Esophagus squamous epithelium (tissue), 5 donors: ENCODE measurements at regions not wholly inside any gene's neighbourhood (a gene's known extent, or its start where the extent isn't known, plus 50 kb on each side); places are given as distances from the start of the nearest gene placed in this dataset.

Experiments used
- DNase-seq: peaks from one replicate; lab custom pipeline; 2025; lab: John Stamatoyannopoulos, UW
- H3K27ac ChIP-seq, 4 donors: fragments of 200-600 bp; sonication (generic); one replicate each; pipeline ENCODE4 v1.5.1; 2016 to 2019; ENCODE audit warnings: mild to moderate bottlenecking in 1 of 4
- H3K27me3 ChIP-seq, 4 donors: fragments of 200-600 bp; sonication (generic); 1 replicate in 3 of 4; 2 replicates in 1 of 4; pipeline versions ENCODE4 v1.5.1 to v1.6.0; 2017 to 2021; ENCODE audit warnings: antibody characterized with exemption in 1 of 4
- H3K36me3 ChIP-seq, 3 donors: fragments of 200-600 bp; sonication (generic); one replicate each; pipeline ENCODE4 v1.5.1; 2016 to 2019
- H3K4me1 ChIP-seq, 3 donors: fragments of 200-600 bp; sonication (generic); one replicate each; pipeline ENCODE4 v1.5.1; 2017 to 2019
- H3K4me3 ChIP-seq, 4 donors: fragments of 200-600 bp; sonication (generic); 1 replicate in 3 of 4; 2 replicates in 1 of 4; pipeline ENCODE4 v1.5.1; 2016 to 2019; ENCODE audit warnings: mild to moderate bottlenecking in 2 of 4, moderate library complexity in 1 of 4
- H3K9me3 ChIP-seq, 3 donors: fragments of 200-600 bp; sonication (generic); one replicate each; pipeline ENCODE4 v1.5.1; 2016 to 2019
- CTCF ChIP-seq, 6 experiments: fragments of 450-650 bp in 4 of 6; fragments of 200-600 bp in 2 of 6; sonication (generic) in 2 of 6; IDR thresholded peaks; one replicate each; pipeline ENCODE4 v1.5.1; 2016 to 2019; ENCODE audit warnings: antibody characterized with exemption in 6 of 6, mild to moderate bottlenecking in 4 of 6, moderate library complexity in 4 of 6
- POLR2A ChIP-seq, 4 donors: fragments of 450-650 bp; IDR thresholded peaks; one replicate each; pipeline ENCODE4 v1.6.1; 2017; ENCODE audit warnings: antibody characterized with exemption in 4 of 4, mild to moderate bottlenecking in 4 of 4, moderate library complexity in 3 of 4
- WGBS, 2 donors: methylation state at CpG; one replicate each; pipeline ENCODE4 v1.1.5; 2018; 5-methylcytosine and 5-hydroxymethylcytosine counted together
- intact Hi-C: fragments of 100-400 bp; cut with DNase I; formaldehyde crosslinking; loops from one replicate; pipeline ENCODE4 v1.15.0; 2022
- donor health status: DM: yes; HTN: yes; CAD: no.

- WGBS, 2 donors = 80 to 87% methylated on average over 2 to 3 of the region's 3 CpGs
Observed at GRCh38 chr7:9106747-9107146, 673.3 kb downstream of the NXPH1 start.

GRCh38 chr7:9120331-9120730, 686.9 kb downstream of the NXPH1 start:
- no peaks in the 10 kb centered on the region for H3K9me3 ChIP-seq
- intact Hi-C loops = no loop called here
- H3K4me3 ChIP-seq = no peak overlapping the region
- H3K27ac ChIP-seq = no peak overlapping the region
- TF ChIP-seq CTCF (IDR thresholded peaks at IDR 0.05) (no peak), POLR2A (IDR thresholded peaks at IDR 0.05) (no peak)
- H3K4me1 ChIP-seq = no peaks in the 10 kb centered on the region
- H3K36me3 ChIP-seq = no peaks in the 10 kb centered on the region
- no peaks in the 10 kb centered on the region for H3K27me3 ChIP-seq
- no peak for DNase-seq

More at GRCh38 chr7:9106747-9107146, 673.3 kb downstream of the NXPH1 start:
- DNase-seq = no peak
- intact Hi-C loops = no loop called here
- no peaks in the 10 kb centered on the region for H3K4me1 ChIP-seq
- H3K27ac ChIP-seq = no peak overlapping the region
- peaks cover 0 to 22% (median 7%) of the 10 kb centered on the region in 3 donors for H3K9me3 ChIP-seq
- H3K4me3 ChIP-seq = no peak overlapping the region
- H3K36me3 ChIP-seq = no peaks in the 10 kb centered on the region
- H3K27me3 ChIP-seq = no peaks in the 10 kb centered on the region
- TF ChIP-seq CTCF (IDR thresholded peaks at IDR 0.05) (no peak), POLR2A (IDR thresholded peaks at IDR 0.05) (no peak)

GRCh38 chr7:9124320-9124719, 690.9 kb downstream of the NXPH1 start:
- TF ChIP-seq CTCF (IDR thresholded peaks at IDR 0.05) (no peak), POLR2A (IDR thresholded peaks at IDR 0.05) (no peak)

GRCh38 chr7:9125246-9125645, 691.8 kb downstream of the NXPH1 start:
- intact Hi-C loops = no loop called here
- no peak for DNase-seq
- TF ChIP-seq CTCF (IDR thresholded peaks at IDR 0.05) (no peak), POLR2A (IDR thresholded peaks at IDR 0.05) (no peak)

More at GRCh38 chr7:9124320-9124719, 690.9 kb downstream of the NXPH1 start:
- Histone ChIP-seq H3K4me3 (no peak overlapping the region), H3K27ac (no peak overlapping the region), H3K9me3 (no peaks in the 10 kb centered on the region), H3K4me1 (no peaks in the 10 kb centered on the region), H3K27me3 (no peaks in the 10 kb centered on the region), H3K36me3 (no peaks in the 10 kb centered on the region)
- 57 to 69% methylated on average over 2 of the region's 2 CpGs for WGBS, 2 donors
- DNase-seq = no peak
- intact Hi-C loops = no loop called here

GRCh38 chr7:9127901-9128300, 694.5 kb downstream of the NXPH1 start:
- no peaks in the 10 kb centered on the region for H3K27me3 ChIP-seq
- H3K36me3 ChIP-seq = no peaks in the 10 kb centered on the region
- no peak overlapping the region for H3K27ac ChIP-seq
- H3K9me3 ChIP-seq = no peaks in the 10 kb centered on the region
- TF ChIP-seq CTCF (IDR thresholded peaks at IDR 0.05) (no peak), POLR2A (IDR thresholded peaks at IDR 0.05) (no peak)
- 78 to 79% methylated on average over 5 of the region's 5 CpGs for WGBS, 2 donors
- intact Hi-C loops = no loop called here
- H3K4me3 ChIP-seq = no peak overlapping the region
- no peaks in the 10 kb centered on the region for H3K4me1 ChIP-seq
- DNase-seq = no peak

More at GRCh38 chr7:9125246-9125645, 691.8 kb downstream of the NXPH1 start:
- H3K4me3 ChIP-seq = no peak overlapping the region
- H3K4me1 ChIP-seq = no peaks in the 10 kb centered on the region
- H3K36me3 ChIP-seq = no peaks in the 10 kb centered on the region
- no peaks in the 10 kb centered on the region for H3K27me3 ChIP-seq
- no peaks in the 10 kb centered on the region for H3K9me3 ChIP-seq
- no peak overlapping the region for H3K27ac ChIP-seq
